GM18499 (cell line): ENCODE measurements at regions not wholly inside any gene's neighbourhood (a gene's known extent, or its start where the extent isn't known, plus 50 kb on each side); places are given as distances from the start of the nearest gene placed in this dataset.

Experiments used
- ATAC-seq: cut with Tn5 transposase; IDR thresholded peaks from one replicate; pipeline ENCODE4 v1.9.1; 2021; ENCODE audit warnings: moderate number of reproducible peaks; ENCODE audit not compliant: insufficient read depth, unreplicated experiment

GRCh38 chr14:101500061-101500460 lies 61.2 kb upstream of the DIO3 start:
- ATAC-seq = no peak

DNA sequence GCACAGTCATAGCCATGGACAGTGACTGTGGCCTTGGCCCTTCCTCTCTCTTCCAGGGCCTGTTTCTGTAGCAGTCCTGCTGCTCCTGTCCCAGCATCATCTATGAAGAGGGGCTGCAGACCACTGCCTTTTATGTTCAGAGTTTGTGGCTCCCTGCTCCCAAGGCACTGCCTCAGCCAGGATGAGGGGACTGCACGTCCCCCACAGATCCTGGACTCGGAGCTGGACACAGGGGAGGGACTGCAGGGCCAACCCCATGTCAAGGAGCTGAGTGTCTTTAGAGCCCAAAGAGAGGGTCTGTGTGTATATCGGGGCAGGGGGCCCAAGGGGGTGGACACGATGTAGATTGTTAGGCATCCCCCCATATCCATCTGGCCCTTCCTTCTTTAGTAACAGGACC lies 60.6 kb upstream of the DIO3 start:
- no peak for ATAC-seq

GRCh38 chr14:101501341-101501740 lies 60.0 kb upstream of the DIO3 start:
- ATAC-seq = no peak

DNA sequence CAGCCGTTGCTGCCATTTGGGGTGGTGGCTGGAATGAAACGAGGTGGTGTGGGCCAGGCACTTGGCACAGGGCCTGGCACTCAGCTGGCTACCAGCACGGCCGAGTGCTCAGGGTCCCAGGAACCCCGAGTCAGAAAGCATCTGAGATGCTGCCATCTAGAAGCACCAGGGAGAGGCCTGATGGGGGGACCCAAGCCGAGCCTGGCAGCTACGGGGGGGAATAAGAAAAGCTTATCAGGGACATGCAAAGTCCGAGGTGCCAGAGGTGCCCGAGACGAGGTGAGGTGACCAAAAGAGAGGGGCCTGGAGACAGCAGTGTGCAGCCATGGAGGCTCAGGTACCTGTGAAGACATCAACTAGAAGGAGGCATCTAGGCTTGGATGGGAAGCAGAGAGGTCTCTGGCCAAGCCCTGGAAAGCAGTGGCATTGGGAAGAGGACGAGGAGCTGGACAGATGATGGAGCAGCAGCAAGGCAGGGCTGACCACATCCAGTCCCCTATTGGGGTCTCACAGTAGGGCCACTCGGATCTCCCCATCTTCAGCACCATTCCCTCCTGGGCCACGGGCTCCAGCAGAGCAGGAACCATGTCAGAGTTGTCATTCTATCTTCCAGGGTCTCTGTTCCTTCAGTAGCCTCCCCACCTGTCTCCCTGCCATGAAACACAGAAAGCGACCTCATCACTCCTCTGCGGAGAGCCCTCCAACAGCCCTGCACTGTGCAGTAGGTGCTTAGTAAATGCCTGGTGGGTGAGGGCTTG lies 59.3 kb upstream of the DIO3 start:
- no peak for ATAC-seq

DNA sequence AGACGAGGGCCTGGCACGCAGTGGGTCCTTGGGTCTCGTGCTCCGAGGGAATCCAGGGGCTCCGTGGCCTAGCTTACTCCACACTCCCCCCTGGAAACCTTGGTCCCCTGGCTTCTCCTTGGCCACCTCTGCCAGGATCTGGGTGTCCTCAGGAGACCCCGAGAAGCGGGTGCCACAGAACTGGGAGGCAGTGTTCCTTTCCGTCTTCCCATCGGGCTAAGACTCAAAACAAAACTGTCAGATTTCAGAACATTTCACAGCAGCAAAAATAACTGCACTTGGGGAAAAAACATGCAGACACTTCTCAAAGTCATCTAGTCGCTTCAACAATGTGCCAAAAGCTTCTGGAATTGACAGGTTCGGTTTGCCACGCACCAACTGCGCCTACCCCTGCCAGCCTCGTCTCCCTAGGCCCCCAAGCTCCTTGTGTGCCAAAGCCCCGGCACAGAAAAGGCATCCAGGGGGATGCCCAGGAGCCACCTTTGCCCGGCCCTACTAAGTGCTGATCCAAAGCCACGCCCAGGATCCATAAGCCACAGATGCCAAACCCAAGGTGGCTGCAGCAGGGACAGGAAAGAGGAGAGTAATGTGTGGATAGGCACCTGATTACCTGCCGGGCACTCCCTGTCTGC lies 58.4 kb upstream of the DIO3 start:
- ATAC-seq = no peak

- ATAC-seq = no peak
These were observed 57.7 kb upstream of the DIO3 start for GRCh38 chr14:101503431-101504095.

DNA sequence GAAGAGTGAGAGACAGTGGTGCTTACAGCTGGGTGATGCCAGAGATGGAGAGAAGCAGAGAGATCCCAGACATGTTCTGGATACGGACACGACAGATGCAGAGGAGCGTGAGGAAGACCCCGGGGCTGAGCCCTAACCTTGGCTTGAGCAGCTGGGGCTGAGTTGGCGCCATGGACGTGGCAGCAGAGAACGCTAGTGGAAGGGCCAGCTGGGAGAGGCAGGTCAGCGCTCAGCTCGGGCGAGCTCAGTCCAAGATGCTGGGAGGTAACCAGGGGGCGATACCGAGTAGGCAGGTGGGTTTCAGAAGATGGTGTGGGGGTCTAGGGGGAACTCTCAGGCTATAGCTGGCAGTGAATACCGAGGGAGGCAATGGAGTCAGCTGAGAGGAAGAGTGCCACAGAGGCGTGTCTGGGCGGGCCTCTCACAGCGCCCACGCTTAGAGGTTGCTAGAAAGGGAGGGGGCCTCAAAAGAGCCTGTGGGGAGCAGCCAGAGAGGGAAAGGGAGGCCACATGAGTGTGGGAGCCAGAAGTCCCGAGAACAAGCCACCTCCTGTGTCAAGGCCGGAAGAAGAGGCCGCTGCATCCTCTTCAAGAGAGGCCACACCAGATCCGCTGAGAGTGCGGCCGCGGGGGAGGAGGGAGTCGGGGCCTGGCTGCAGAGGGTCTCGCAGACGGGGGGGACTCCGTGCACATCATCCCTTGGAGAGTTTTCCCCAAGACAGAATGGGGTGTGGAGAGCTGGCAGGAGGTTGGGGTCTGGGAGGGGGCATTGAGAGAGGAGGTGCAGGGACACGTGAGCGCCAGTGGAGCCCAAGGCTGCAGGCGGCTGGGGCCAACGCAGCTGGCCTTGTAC lies 57.0 kb upstream of the DIO3 start:
- no peak for ATAC-seq

- no peak for ATAC-seq
These were observed 55.9 kb upstream of the DIO3 start for GRCh38 chr14:101505236-101505970.

DNA sequence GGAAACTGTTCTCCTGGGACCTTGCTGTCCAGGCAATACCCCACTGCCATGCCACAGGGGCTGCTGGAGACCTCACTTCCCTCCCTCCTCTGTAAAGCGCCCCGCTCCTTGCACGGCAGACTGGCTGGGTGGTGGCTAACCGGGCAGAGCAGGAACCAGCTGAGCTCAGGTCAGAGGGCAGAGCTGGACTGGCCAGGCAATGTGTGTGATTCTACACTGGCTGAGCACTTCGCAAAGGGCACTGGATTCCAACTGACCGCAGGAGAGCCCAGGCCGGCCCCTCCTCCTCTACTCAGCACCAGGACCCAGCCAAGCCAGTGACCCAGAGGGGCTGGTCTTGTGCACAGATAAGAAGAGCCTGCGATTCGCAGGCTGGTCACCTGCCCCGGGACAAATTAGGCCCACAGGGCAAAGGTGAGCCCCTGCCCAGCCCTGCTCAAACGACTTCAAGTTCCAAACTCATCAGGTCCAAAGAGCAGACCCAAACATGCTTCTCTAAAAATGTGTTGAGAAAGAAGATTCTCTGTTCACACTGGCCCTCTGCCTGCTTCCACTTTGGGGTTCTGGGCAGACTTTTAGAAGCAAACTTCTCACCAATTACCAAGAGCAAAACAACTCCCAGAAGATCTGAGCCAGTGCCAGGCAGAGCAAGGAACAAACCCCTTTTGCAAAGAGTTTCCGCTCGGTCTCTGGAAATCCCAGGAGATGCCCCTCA lies 54.9 kb upstream of the DIO3 start:
- ATAC-seq = no peak

DNA sequence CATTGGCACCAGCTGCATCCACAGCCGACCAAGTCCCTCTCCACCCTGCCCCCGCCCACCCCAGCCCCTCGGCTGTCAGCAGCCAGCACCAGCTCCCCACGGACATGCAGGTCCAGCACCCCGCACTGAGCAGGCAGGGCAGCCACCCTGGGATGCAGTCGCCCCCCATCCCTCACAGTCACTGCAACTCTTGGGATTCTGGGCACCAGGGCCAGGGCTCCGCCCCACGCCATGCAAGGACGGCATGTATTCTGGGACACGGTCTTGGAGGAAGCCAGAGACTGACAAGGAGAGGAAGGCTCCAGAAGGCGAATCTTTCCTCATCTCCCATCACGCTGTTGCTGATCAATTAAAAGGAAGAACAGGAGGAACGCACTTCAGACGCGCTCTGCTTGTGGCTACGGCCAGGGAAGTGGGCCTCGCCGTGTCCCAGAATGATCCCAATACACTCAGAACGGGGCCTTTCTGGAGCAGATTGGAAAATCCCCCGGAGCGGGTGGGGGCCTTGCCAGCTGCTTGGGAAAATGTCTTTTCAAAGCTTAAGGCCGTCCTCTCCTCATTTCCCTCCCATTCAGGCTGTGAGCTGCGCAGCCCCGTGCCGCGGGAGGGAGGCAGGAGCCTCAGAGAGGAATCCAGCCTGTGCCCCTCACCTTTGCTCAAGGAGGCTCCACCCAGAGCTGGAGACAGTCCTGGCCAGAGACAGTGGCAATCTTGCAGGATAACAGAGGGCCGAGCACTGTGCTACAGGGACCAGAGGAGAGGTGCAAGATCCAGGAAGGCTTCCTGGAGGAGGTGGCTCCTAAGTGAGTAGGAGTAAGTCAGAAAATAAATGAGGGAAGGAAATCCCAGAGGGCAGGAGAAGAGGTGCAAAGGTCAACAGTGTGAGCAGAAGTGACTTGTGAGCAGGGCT lies 54.1 kb upstream of the DIO3 start:
- no peak for ATAC-seq

DNA sequence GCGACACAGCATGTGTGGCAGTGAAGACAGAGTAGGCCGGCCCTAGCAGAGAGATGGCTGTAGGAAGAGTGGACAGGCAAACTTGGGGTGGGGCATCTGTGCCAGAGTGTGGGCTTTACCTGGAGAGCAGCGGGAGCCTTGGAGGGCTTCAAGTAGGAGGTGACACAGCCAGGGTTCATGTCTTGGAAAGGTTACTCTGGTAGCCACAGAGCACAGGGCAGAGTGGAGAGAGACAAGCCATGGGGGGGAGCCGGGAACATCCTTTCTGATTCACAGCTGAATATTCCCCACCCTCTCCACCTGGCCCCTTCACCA lies 53.5 kb upstream of the DIO3 start:
- no peak for ATAC-seq

GRCh38 chr14:101508196-101508947 lies 52.9 kb upstream of the DIO3 start:
- ATAC-seq = no peak

GRCh38 chr14:101508948-101509729 lies 52.2 kb upstream of the DIO3 start:
- ATAC-seq = no peak

DNA sequence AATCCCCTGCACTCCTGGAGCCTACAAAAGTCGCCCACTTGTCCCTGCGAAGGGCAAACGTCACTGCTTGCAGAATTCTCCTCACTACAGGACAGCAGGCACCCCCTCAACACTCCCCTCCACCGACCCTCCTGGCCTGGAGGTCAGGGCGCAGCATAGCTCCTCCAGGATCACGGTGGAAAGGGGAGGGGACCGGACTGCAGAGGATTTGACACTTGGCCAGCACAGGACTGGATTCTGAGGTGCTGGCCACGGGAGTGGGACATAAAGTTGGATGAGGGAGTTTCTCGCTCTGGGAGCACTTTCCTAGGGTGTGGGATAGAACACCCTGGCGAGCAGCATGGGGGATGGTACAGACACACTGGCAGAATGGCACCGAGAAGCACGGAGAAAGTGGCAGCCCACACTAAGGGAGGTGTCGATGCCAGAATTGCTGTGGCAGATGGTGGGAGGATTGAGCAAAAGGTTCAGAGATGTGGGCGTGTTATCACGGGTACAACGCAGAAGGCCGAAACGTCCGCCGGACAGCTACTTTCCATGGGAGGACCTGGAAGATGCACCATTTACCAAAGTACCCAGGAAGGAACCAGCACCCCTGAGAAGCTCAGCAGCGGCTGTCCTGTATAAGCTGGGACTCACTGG lies 51.4 kb upstream of the DIO3 start:
- no peak for ATAC-seq

DNA sequence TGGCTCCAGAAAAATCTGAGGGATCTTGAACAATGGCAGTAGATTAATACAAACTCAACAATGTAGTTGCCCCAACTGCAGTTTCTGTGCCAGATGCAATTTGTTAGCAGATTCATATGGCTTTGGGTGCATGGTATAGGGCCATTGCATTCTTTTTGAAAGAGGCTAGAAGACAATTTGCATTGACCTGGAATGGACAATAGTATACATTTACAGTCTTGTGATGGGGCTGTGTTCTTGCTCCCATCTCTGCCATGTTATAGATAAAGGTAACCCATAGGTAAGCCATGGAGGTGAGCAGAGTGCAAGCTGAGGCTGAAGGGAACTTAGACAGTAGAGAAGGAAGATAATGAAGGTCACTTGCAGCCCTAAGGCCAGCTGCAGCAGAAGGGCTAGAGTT lies 50.1 kb upstream of the DIO3 start:
- ATAC-seq = no peak
